Kasumi-1 (cell line): ENCODE measurements at regions not wholly inside any gene's neighbourhood (a gene's known extent, or its start where the extent isn't known, plus 50 kb on each side); places are given as distances from the start of the nearest gene placed in this dataset.

Source experiments
- DNase-seq, 2 experiments: peaks; one replicate each; lab custom pipeline; 2025; lab: John Stamatoyannopoulos, UW

DNA sequence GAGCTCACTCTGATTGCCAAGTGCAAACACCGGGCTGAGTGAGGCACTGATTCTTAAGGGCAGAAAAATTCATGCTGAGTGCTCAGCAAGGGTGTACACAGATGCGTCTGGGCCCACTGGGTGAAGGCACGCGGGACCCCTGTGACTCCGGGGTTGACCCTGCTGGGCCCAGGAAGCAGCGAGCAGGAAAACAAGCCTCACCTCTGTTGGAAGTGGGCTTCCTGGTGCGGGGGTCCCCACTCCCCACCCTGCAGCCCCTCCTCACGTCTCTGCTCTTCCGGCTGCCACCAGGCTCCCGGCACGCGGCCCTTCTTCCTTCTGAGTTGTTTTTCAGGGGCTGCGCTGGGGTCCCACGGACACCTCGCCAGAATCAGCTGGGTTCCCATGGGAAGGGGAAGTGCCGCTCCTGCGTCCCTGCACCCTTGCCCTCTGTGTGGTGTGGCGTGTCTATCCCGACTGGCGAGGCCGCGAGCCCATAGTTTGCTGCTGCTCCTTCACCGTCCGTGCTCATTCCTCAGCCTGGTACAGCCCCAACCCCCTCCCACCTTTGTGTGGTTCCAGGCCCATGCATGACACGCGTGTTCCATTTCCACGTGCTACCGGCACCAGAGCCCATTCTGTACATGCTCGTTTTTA, 80.6 kb upstream of the BHLHE23 start:
- no peak for DNase-seq

DNA sequence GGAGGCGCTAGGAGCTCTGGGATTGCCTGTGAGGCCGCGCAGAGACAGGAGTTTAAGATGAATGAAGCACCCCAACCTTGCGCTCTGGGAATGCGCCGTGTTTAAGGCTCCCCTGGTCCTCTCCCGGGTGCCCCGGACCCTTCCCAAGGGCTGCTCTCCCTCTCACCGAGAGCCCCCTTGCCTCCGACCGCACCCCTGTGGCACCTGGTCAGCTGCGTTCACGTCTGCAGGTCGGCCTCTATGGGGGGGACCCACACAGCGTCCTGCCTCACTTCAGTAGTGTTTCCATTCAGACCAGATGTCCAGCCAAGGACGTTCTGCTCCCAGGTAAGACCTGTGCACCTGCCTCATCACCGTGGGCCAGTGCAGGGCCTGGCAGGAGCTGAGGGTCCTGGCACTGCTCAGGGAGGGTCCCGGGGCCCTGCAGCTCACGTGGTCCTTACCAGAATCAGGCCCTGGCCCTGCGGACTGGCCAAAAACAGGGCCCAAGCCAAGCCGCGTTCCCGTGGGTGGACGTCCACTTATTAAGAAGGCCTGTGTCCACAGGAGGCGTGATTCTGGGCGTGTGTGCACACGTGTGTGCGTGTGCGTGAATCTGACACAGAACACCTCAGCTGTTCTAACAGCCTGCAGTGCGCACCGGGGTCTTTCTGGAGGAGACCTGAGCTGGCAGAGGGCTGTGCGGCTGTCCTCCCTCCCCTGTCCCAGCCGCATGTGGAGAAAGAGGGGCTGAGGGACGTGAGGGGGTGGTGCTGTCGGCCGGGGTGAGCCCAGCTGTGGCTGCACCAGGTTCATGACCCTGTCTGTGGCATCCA, 79.9 kb upstream of the BHLHE23 start:
- DNase-seq: no peak

DNA sequence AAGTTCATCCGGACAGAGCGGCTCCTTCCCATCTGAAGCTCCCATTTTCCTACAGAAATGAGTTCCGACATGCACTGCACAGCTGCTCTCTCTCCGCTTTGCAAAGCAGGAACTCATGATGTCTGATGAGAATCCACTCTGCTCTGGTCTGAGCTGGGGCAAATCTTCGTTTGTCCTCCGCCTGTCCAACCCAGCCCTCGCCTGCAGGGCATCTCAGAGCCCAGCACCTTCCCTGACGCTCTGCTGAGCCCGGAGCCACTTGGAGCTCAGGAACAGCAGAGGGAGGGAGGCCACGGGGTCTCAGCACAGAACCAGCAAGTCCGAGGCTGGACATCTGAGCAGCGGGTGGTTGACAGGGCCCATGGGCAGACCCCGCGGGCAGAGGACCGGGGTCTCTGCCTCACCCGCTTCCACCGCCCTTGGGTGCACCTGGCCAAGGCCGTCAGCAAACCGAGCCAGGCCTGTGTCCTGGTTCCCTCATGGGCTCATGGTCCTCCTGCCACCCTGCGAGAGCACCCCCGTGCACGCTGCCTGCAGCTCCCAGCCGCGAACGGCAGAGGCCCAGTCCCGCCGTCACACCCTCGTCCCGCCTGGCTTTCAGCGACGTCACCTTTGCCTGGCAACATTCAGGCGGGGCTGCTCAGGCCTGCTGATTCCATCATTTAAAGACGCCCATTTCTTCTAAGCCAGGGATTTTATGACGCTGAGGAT, 78.5 kb upstream of the BHLHE23 start:
- DNase-seq: no peak

DNA sequence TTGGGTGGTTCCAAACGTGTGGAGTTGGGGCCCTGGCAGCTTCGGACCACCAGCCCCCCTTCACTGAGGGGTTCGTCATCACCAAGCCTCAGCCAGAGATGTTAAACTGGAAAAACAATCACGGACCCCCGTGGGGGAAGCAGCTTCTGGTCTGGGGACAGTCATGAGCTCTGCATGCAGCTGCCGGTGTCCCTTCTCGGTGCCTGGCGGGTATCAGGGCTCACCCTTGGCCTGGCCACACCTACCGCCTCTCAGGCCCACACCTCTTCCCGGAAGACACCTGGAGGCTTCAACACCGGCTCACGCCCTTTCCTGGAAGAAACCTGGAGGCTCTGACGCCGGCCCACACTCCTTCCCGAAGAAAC, 77.8 kb upstream of the BHLHE23 start:
- no peak for DNase-seq

DNA sequence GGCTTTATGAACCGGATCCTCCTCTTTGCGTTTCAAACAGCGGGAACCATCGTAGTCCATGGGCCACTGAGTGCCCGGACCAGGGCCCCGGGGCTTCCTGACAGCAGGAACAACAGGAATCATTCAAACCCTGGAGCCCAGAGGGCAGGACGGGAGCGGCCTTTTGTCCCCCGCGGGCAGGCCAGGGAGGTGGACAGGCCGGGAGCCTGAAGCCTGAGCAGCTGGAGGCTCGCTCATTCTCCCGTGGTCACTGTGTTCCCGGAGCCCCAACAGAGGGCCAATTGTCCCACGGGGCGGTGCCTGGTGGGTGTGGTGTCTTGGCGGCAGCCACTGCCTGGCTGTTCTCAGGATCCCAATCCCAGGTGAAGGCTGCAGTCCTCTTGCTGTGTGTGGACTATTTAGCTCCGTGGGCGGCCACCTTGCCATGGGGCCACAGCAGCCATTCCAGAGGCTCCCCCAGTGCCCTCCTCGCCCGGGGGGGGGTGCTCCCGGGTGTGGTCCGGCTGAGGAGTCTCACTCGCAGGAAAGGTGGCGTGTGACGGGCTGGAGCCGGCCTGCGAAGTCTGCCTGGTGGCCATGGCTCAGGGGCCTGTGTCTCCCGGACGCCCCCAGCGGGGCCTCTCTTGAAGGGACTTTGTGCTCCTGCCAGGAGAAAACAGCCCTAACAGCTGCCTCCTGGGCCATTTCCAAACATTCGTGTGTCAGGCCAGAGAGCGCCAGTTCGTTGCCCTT, 77.2 kb upstream of the BHLHE23 start:
- DNase-seq: no peak

DNA sequence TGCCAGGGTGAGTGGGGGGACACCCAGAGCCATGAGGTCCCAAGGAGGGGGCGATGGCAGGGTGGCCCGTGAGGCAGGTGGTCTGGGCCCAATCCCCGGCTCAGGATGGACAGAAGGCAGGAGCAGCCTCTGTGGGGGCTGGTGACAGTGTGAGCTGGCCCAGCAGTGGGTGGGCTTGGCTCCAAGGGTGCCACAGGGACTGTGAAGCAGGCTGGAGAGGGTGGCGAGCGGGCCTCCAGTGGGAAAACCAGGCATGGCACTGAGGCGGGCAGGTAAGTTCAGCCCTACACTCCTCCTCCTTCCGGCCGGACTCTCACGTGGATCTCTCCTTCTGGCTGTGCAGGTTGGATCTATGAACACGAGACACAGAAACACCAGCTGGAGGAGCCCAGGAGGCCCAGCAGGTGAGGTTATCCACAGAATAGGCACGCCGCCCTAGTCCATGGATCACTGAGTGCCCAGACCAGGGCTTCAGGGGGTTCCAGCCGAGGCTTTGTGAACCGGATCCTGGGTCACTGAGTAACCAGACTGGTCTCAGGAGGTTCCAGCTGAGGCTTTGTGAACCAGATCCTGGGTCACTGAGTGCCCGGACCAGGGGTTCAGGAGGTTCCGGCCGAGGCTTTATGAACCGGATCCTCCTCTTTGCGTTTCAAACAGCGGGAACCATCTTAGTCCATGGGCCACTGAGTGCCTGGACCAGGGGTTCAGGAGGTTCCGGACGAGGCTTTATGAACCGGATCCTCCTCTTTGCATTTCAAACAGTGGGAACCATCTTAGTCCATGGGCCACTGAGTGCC, 76.4 kb upstream of the BHLHE23 start:
- DNase-seq: no peak

DNA sequence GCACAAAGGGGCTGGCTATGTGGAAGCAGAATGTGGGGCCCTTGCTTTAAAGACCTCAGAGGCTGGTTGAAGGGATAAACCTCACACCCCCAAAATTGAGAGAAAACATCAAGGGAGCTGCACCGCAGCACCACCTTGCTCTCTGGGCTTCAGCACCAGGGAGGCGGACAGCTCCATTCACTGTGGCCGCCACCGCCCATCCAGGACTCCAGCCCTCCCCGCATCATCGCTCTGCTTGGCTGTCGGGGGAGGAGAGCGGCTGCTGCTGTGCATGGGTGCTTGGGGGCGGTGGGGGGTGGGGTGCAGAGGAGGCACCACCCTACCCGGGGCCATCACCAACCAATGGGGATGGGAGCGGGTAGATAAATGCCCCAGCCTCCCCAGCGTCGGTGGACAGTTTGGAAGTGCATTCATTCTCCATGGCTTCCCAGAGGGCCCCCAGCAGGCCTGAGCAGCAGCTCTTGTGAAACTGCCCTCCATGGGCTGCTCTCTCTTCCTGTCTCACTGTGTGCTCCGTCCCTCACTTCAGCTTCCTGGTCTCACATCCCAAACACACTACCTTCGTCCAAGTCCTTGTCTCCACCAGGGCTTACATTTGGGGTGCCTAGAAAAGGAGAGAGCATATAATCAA, 75.7 kb upstream of the BHLHE23 start:
- DNase-seq: peak; percentile 16 to 25

DNA sequence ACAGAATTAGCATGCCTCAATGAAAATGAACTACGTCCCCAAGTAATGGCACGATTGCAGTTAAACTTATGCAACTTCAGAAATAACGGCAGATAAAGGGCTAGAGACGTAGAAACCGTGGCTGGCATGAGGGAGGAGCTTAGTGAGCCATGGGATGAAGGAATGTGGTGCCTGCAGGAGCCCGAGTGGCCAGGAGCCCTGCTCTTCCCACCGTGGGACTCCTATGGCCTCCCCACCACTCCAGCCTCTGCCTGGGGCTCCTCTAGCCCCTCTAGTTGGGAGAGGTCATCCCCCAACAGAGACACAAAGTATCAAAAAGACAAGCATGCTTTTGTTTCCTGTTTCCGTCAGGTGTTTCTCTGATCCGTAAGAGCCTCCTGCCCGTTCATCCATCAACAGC, 75.1 kb upstream of the BHLHE23 start:
- DNase-seq: no peak

DNA sequence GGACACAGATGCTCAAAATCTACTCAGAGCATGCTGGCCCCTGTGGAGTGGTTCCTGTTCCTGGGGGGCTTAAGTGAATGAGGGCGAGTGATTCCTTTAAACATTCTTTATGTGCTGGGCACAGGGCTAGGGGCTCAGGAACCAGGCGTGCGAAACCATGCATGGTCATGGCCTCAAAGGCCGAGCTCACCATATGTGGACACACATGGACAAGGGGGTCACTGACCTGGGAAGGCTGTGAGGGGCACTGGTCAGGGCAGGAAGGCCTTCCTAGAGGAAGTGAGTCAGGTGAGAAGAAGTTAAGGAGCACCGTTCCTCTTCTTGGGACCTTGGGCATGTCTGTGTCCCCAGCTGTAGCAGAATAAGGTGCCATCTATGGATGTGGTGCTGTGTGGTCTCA, 74.6 kb upstream of the BHLHE23 start:
- no peak for DNase-seq

DNA sequence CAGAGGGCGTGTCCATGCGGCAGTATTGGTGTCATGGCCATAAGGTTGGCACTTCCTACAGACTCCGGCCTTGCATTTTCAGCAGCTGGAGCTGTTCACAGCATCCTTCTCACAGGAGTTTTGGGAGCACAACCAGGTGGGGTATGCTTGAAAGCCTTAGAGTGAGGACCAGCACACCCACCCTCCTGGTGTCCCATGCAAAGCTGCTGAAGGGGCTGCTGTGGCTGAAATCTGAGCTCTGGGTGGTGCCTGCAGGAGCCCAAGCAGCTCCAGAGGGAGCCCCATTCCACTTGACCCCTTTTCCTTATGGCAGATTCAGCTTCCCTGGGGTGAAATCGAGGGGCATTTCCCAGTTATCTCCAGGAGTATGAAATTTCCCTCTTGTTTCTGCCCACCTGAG, 74.0 kb upstream of the BHLHE23 start:
- no peak for DNase-seq

DNA sequence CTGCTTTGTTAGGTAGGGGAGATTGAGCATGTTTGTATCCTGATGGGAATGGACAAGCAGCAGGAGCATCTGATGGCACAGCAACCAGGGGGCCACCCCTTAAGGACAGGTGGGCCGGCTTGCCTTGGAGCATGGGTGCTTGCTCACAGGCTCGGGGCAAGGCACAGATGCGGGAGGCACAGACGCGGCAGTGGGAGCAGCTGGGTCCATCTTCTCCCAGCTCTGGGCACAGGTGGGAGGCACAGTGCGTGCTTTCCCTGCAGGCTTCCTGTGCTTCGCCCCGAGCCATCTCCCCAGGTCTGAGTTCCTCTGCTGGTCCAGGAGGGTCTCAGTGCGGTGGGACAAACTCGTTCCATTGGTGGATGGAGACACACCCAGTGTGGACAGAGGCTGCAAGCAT, 73.6 kb upstream of the BHLHE23 start:
- no peak for DNase-seq

DNA sequence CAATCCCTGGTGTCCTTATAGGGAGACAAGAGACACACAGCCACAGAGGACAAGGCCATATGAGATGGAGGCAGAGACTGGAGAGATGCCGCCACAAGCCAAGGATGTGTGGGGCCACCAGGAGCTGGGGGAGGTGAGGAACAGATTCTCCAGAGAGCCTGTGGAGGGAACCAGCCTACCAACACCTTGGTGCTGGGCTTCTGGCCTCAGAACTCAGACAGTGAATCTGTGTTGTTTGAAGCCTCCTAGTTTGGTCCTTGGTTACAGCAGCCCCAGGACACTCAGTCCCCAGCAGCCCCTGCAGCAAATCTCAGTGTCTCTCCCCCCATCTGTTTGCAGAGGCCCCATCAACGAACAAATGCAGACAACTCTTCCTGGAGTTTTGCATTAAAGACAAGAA, 73.2 kb upstream of the BHLHE23 start:
- DNase-seq: no peak

DNA sequence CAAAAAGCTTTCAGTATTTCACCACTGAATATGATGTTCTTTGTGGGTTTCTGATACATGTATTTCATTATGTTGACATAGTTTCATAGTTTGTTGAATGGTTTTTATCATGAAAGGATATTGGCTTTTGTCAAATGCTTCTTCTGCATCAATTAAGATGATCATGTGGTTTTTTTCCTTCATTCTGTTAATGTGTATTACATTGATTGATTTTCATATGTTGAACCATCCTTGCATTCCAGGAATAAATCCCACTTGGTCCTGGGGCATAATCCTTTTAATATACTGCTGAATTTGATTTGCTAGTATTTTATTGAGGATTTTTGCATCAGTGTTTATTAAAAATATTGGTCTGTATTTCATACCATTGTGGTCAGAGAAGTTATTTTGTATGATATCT, 70.9 kb upstream of the BHLHE23 start:
- DNase-seq: no peak

DNA sequence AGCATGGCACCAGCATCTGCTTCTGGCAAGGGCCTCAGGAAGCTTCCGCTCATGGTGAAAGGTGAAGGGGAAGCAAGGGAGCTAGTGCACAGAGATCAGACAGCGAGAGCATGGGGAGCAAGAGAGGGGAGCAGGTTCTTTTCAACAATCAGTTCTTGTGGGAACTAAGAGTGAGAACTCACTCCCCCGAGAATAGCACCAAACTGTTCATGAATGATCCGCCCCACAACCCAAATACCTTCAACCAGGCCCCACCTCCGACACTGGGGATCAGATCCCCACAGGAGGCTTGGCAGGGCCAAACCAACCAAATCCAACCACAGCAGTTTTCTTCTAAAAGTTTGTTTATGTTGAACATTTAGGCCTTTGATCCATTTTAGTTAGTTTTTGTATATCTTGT, 69.7 kb upstream of the BHLHE23 start:
- DNase-seq: no peak

DNA sequence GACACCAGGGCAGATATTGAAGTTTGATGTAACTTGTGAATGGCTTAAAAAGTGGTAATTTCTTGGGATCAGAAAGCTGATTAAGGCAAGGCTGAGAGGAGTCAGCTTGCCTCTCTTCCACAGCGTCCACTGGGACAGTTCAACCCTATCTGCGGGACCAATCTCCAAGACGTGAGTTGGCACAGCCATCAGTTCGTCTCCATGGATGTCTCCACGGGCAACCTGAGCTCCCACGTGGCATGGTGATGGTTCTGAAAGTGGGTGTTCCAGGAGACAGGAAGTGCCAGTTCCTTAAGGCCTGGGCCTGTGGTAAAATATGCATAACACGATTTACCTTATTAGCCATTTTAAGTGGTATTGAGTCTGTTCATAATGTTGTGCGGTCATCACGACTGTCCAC, 67.9 kb upstream of the BHLHE23 start:
- no peak for DNase-seq

DNA sequence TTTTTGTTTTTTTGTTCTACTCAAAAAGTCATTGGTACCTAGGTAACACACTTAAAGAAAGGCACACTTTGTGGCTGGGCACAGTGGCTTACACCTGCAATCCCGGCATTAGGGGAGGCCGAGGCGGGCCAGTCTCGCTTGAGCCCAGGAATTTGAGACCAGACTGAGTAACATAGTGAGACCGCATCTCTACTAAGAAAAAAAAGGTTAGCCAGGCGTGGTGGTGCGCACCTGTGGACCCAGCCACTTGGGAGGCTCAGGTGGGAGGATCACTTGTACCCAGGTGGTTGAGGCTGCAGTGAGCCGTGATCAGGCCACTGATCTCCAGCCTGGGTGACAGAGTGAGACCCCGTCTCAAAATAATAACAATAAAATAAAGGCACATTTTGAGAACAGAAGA, 67.4 kb upstream of the BHLHE23 start:
- DNase-seq: no peak

DNA sequence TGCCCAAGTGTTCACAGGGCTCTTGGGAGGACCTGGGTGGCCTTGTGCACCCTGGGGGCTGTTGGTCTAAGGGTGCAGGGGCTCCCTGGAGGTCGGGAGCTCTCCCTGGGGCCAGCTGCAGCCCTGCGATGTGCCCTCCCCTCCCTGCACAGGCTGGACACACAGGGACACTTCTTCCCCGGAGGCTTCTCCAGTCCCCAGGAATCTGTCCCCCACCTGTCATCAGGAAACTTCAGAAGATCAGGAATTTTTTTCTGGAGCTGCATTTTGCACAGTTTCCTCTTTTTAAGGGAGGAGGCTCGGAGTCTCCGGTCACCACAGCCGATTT, 66.9 kb upstream of the BHLHE23 start:
- no peak for DNase-seq

DNA sequence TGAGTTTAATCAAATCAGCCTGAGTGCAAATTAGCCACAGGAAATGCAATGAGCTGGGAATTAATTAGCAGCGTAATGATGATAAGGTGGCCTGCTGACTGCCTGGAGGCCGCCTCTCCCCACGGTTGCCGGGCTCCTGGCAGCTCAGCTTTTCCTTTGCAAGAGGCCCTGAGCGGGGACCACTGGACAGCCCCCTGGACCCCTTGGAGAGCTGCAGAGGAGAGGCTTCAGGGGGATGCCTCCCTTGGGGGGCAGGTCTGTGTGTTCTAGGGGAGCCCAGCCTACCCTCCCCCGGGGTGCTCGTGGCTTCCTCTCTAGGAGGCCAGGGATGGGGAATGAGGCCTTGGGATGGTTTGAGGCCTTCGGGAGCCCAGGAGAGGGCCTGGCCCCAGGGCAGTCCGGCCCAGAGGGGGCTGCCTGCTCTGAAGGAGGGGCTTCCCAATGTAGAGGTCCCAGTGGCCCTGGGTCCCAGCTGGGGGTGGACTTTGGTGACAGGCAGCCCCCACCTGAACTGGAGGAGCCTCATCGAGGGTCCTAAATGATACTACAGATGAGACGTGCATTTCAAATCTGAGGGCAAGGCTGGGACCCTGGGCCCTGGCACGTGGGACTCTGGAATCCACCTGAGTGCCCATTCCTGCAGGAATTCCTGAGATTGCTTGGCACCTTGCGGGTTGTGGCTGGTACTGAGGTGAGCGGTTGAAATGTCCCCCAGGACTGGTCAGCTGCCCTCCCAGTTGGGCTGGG, 66.4 kb upstream of the BHLHE23 start:
- DNase-seq: no peak

DNA sequence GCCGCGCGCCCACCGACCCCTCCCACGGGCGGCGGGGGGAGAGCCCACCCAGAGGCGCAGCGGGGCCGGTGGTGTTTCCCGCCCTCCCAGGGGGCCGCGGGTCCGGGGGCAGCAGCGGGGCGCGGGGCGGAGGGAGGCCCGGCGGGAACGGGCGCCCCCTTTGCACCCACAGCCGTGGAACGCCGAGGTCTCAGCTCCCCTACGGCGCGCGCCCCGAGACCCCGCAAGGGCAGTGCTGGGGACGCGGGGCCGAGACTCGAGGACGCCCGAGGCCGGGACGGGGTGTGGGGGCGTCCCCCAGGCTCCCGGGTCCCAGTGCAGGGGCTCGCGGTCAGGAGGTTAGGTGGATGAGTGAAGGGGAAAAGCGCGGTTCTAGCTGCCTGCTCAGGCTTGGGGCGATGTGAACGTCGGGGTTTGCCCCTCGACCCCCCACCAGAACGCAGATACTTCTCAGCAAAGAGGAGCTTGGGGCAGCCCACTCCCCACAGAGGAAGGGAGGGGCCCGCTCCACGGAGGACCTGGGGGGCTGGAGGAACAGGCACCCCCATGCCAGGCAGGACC, 65.5 kb upstream of the BHLHE23 start:
- DNase-seq: no peak

DNA sequence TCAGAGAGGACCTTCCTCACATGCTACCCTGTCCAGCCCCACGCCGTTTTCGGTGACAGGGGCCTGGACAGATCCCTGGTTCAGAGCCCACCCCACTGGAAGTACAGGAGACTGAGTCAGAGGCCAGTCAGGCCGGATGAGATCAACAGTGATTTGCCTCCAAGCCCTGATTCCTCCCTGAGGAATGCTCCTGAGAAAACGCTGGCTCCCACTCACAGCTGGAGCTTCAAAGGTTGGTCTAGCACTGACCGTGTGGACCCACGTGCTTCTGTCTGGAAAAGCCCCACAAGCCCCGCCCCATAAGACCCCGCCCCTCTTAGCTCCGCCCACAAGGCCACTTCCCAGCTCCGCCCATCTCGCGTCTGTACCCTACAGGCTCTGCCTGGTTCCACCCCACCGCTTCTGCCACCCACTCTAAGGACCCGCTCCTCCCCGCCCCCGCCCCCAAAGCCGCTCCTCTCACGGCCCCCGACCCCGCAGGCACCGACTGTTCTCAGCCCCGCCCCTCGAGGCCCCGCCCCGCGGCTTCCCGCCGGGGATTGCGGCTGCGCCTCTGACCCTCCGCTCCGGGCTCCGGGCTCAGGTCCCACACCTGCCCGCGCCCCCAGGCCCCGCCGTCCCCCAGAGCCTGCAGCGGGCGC, 64.9 kb upstream of the BHLHE23 start:
- no peak for DNase-seq
